Parathyroid adenoma (tissue), 2 donors: ENCODE measurements at regions not wholly inside any gene's neighbourhood (a gene's known extent, or its start where the extent isn't known, plus 50 kb on each side); places are given as distances from the start of the nearest gene placed in this dataset.

ENCODE experiments used
- H2AFZ ChIP-seq: fragments of 300-600 bp; sonication (generic); one replicate; pipeline ENCODE4 v1.7.0; 2017; ENCODE audit warnings: antibody characterized with exemption, mild to moderate bottlenecking
- H3K27ac ChIP-seq: fragments of 300-600 bp; sonication (generic); one replicate; pipeline ENCODE4 v1.7.0; 2017
- H3K27me3 ChIP-seq: fragments of 300-600 bp; sonication (generic); one replicate; pipeline ENCODE4 v1.7.0; 2017; ENCODE audit warnings: low read length; ENCODE audit not compliant: control insufficient read depth, insufficient read depth
- H3K36me3 ChIP-seq: fragments of 300-600 bp; sonication (generic); one replicate; pipeline ENCODE4 v1.7.0; 2017; ENCODE audit warnings: low read length; ENCODE audit not compliant: control insufficient read depth, insufficient read depth
- H3K4me1 ChIP-seq: fragments of 300-600 bp; sonication (generic); one replicate; pipeline ENCODE4 v1.7.0; 2017; ENCODE audit warnings: control low read depth
- H3K4me2 ChIP-seq: fragments of 300-600 bp; sonication (generic); one replicate; pipeline ENCODE4 v1.7.0; 2017; ENCODE audit warnings: low read length
- H3K4me3 ChIP-seq: fragments of 300-600 bp; sonication (generic); one replicate; pipeline ENCODE4 v1.7.0; 2017; ENCODE audit warnings: low read depth, low read length
- H3K79me2 ChIP-seq: fragments of 300-600 bp; sonication (generic); one replicate; pipeline ENCODE4 v1.7.0; 2017; ENCODE audit warnings: control low read depth
- H3K9ac ChIP-seq: fragments of 300-600 bp; sonication (generic); one replicate; pipeline ENCODE4 v1.7.0; 2017; ENCODE audit warnings: mild to moderate bottlenecking
- H3K9me3 ChIP-seq: fragments of 300-600 bp; sonication (generic); one replicate; pipeline ENCODE4 v1.7.0; 2017; ENCODE audit warnings: low read length; ENCODE audit not compliant: control insufficient read depth
- CTCF ChIP-seq: fragments of 300-600 bp; sonication (generic); IDR thresholded peaks from one replicate; pipeline ENCODE4 v1.7.0; 2017; ENCODE audit warnings: antibody characterized with exemption, mild to moderate bottlenecking
- donor health status: primary hyperparathyroidism.

- Histone ChIP-seq H3K4me1 (no peaks in the 10 kb centered on the region), H3K4me2 (no peak overlapping the region), H3K4me3 (no peak overlapping the region), H3K27me3 (no peaks in the 10 kb centered on the region), H3K79me2 (no peaks in the 10 kb centered on the region), H3K9ac (no peak overlapping the region), H2AFZ (no peak overlapping the region), H3K9me3 (no peaks in the 10 kb centered on the region), H3K27ac (peak overlapping the region; percentile 47), H3K36me3 (no peaks in the 10 kb centered on the region)
- no peak for TF ChIP-seq CTCF
Observed at GRCh38 chr15:35691173-35691761, 145.3 kb upstream of the DPH6 start.

- Histone ChIP-seq H3K79me2 (no peaks in the 10 kb centered on the region), H3K4me1 (no peaks in the 10 kb centered on the region), H3K27ac (no peak overlapping the region), H3K9ac (no peak overlapping the region), H2AFZ (no peak overlapping the region), H3K9me3 (no peaks in the 10 kb centered on the region), H3K4me3 (no peak overlapping the region), H3K36me3 (no peaks in the 10 kb centered on the region), H3K27me3 (no peaks in the 10 kb centered on the region), H3K4me2 (no peak overlapping the region)
- no peak for TF ChIP-seq CTCF
Observed at GRCh38 chr15:35691891-35692867, 146.2 kb upstream of the DPH6 start.

- Histone ChIP-seq H3K9ac (no peak overlapping the region), H3K27ac (no peak overlapping the region), H3K79me2 (no peaks in the 10 kb centered on the region), H3K9me3 (no peaks in the 10 kb centered on the region), H2AFZ (no peak overlapping the region), H3K4me1 (peaks cover 3% of the 10 kb centered on the region), H3K36me3 (no peaks in the 10 kb centered on the region), H3K27me3 (no peaks in the 10 kb centered on the region), H3K4me3 (no peak overlapping the region), H3K4me2 (no peak overlapping the region)
- TF ChIP-seq CTCF = no peak
Observed at GRCh38 chr15:35693286-35693685, 147.3 kb upstream of the DPH6 start.

GRCh38 chr15:35693886-35694285, 147.9 kb upstream of the DPH6 start:
- no peak for TF ChIP-seq CTCF
- H3K36me3 ChIP-seq = no peaks in the 10 kb centered on the region
- H3K9me3 ChIP-seq = no peaks in the 10 kb centered on the region
- no peak overlapping the region for H2AFZ ChIP-seq
- no peak overlapping the region for H3K4me3 ChIP-seq
- peaks cover 3% of the 10 kb centered on the region for H3K4me1 ChIP-seq
- H3K79me2 ChIP-seq = no peaks in the 10 kb centered on the region
- H3K4me2 ChIP-seq = no peak overlapping the region
- no peak overlapping the region for H3K9ac ChIP-seq
- no peak overlapping the region for H3K27ac ChIP-seq
- no peaks in the 10 kb centered on the region for H3K27me3 ChIP-seq
